HepG2 (cell line): ENCODE measurements at regions not wholly inside any gene's neighbourhood (a gene's known extent, or its start where the extent isn't known, plus 50 kb on each side); places are given as distances from the start of the nearest gene placed in this dataset.

Experiments
- ATAC-seq: fragments of 200-7000 bp; cut with Tn5 transposase; 3 replicates; pipeline ENCODE4 v1.9.1; 2020; ENCODE audit warnings: mild to moderate bottlenecking, moderate library complexity
- BruUV-seq: library from RNA; stranded (reverse); fragments of 400-500 nt; replicated peaks from 2 replicates; lab custom pipeline; 2021; lab: Mats Ljungman, UMichigan
- CTCF ChIA-PET: fragments of 300-600 bp; formaldehyde crosslinking; extraction: SDS; loops from one replicate; lab custom pipeline; 2021; ENCODE audit warnings: low total read pairs, inconsistent platforms, low intra/inter-chr PET ratio; lab: Yijun Ruan, JAX
- POLR2A ChIA-PET: fragments of 350-600 bp; sonication (Branson Sonifier 250); formaldehyde crosslinking; loops from one replicate; lab custom pipeline; 2020; ENCODE audit warnings: antibody characterized with exemption, inconsistent platforms; lab: Yijun Ruan, JAX
- DNase-seq: peaks from one replicate; pipeline ENCODE4 v3.0.0-alpha.2; 2015; ENCODE audit warnings: low spot score
- FAIRE-seq: peaks from 3 replicates; lab custom pipeline; 2011; peaks lifted over from hg19 to GRCh38; lab: Jason Lieb, UNC
- H2AFZ ChIP-seq: one replicate; pipeline ENCODE4 v1.6.1; 2011; ENCODE audit warnings: low read length, inconsistent platforms
- H3K27ac ChIP-seq: fragments of 300-600 bp; 3 replicates; pipeline ENCODE4 v1.8.0; 2011; ENCODE audit warnings: mixed run types, mild to moderate bottlenecking, mixed read lengths, low read length, inconsistent platforms; ENCODE audit not compliant: insufficient read depth; ENCODE audit errors: extremely low read length
- H3K27me3 ChIP-seq, 2 experiments: fragments of 200-600 bp in 1 of 2; 2 replicates in 1 of 2; 3 replicates in 1 of 2; pipeline versions ENCODE4 v1.6.0 to v1.8.0; 2011; ENCODE audit warnings: low read length in 2 of 2, mild to moderate bottlenecking in 2 of 2, moderate library complexity in 2 of 2, inconsistent platforms in 1 of 2; ENCODE audit not compliant: insufficient read depth in 2 of 2, control insufficient read depth in 1 of 2
- H3K36me3 ChIP-seq, 2 experiments: fragments of 200-600 bp in 1 of 2; replicated peaks in 1 of 2; 2 replicates in 1 of 2; 3 replicates in 1 of 2; pipeline versions ENCODE4 v1.5.1 to v1.8.0; 2011; ENCODE audit warnings: low read length in 2 of 2, inconsistent platforms in 1 of 2; ENCODE audit not compliant: insufficient read depth in 2 of 2, control insufficient read depth in 1 of 2
- H3K4me1 ChIP-seq: 2 replicates; pipeline ENCODE4 v1.5.1; 2012; ENCODE audit warnings: low read length, inconsistent platforms; ENCODE audit not compliant: insufficient read depth
- H3K4me2 ChIP-seq: 2 replicates; pipeline ENCODE4 v1.6.0; 2011; ENCODE audit warnings: low read depth, low read length, inconsistent platforms
- H3K4me3 ChIP-seq, 3 experiments: fragments of 200-600 bp in 1 of 3; sonication (generic), shearing (Covaris generic) in 1 of 3; replicated peaks in 1 of 3; 2 replicates each; pipeline ENCODE4 v1.5.1; 2011 to 2016; ENCODE audit warnings: low read length in 3 of 3, inconsistent platforms in 2 of 3, low read depth in 2 of 3, mild to moderate bottlenecking in 2 of 3, control low read depth in 1 of 3, mixed read lengths in 1 of 3; ENCODE audit not compliant: insufficient read depth in 1 of 3
- H3K79me2 ChIP-seq: one replicate; pipeline ENCODE4 v1.6.1; 2011; ENCODE audit warnings: low read length, inconsistent platforms; ENCODE audit not compliant: insufficient read depth
- H3K9ac ChIP-seq: 2 replicates; pipeline ENCODE4 v1.6.0; 2011; ENCODE audit warnings: mild to moderate bottlenecking, low read depth, low read length, inconsistent platforms; ENCODE audit not compliant: insufficient read depth
- H3K9me3 ChIP-seq: 2 replicates; pipeline ENCODE4 v1.5.1; 2012; ENCODE audit warnings: mild to moderate bottlenecking, low read length
- H4K20me1 ChIP-seq: 2 replicates; pipeline ENCODE4 v1.6.0; 2011; ENCODE audit warnings: inconsistent platforms, mild to moderate bottlenecking, low read length, moderate library complexity; ENCODE audit not compliant: insufficient read depth
- RAD21 ChIP-seq: fragments of 450-650 bp; formaldehyde crosslinking; IDR thresholded peaks from 2 replicates; pipeline ENCODE4 v1.5.0; 2020; ENCODE audit warnings: mild to moderate bottlenecking
- SMARCE1 ChIP-seq: fragments of 450-650 bp; IDR thresholded peaks from 2 replicates; pipeline ENCODE4 v1.6.1; 2017; ENCODE audit warnings: borderline replicate concordance
- ZFP37 ChIP-seq: sonication (generic); formaldehyde crosslinking; IDR thresholded peaks from 2 replicates; pipeline ENCODE4 v1.4.0; 2020; ENCODE audit warnings: missing genetic modification reagents, borderline replicate concordance
- WGBS: methylation state at CpG from one replicate; pipeline ENCODE4 v1.1.6; 2017; ENCODE audit warnings: low lambda C conversion rate; 5-methylcytosine and 5-hydroxymethylcytosine counted together
- in situ Hi-C: cut with HindIII; loops from 2 replicates; pipeline ENCODE4 v1.10.0; 2017; ENCODE audit warnings: low pct_unique_long_range_greater_than_20kb; ENCODE audit not compliant: extremely low pct_ligation_motif_present
- intact Hi-C: fragments of 100-400 bp; cut with micrococcal nuclease; formaldehyde crosslinking; loops from one replicate; pipeline ENCODE4 v1.10.0; 2022; ENCODE audit not compliant: unreplicated experiment
- TF ChIP-seq, protein P1 (sequence below): sonication (generic); formaldehyde crosslinking; IDR thresholded peaks from 2 replicates; pipeline ENCODE4 v1.5.1; 2020; ENCODE audit warnings: mild to moderate bottlenecking, missing genetic modification reagents, moderate library complexity
- TF ChIP-seq, protein P2 (sequence below): sonication (generic); formaldehyde crosslinking; IDR thresholded peaks from 2 replicates; pipeline ENCODE4 v1.5.0; 2020; ENCODE audit warnings: mild to moderate bottlenecking, missing genetic modification reagents
- TF ChIP-seq, protein P3 (sequence below), 2 experiments: sonication (generic) in 1 of 2; formaldehyde crosslinking in 1 of 2; IDR thresholded peaks; 2 replicates each; pipeline versions ENCODE4 v1.6.1 to v1.9.0; 2014 to 2022; ENCODE audit warnings: antibody characterized with exemption in 1 of 2, borderline replicate concordance in 1 of 2, inconsistent platforms in 1 of 2, low read depth in 1 of 2, missing genetic modification reagents in 1 of 2
- TF ChIP-seq, protein P4 (sequence below): sonication (generic); formaldehyde crosslinking; IDR thresholded peaks from 2 replicates; pipeline ENCODE4 v1.4.0; 2020; ENCODE audit warnings: missing genetic modification reagents

DNA sequence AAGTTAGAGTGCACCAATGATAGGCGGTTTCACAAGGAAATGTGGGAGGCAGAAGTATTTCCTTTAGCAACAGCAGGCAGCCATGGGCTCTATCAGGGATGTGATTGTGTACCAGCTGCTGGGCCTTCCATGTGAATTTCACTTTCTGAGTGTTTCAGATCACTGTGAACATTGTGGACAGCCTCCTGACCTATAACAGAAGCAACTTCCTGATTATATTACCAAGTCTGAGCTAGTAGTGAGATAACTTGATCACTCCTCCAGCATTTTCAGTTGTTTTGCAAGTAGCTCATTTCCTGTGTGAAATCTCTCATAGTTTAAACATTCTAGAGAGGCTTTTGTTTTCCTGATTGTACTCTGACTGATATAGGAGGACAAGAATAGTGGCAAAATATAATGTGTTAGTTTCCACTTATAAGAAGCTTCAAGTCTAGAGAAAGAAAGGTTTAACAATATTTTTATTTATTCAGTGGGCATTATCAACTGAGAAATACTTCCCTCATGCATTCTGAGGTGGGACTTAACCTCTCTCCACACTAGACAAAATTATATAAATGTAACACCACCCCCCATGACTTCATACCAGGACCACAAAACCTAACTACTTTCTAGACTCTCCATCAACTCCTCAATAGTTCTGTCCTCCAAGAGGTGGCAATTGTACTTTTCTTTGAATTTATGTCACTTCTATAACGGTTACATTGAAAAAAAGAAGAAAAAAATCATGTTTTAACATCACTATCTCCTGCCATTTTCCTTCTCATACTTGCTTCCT lies 184.2 kb upstream of the LUZP2 start (continued):
- TF ChIP-seq, protein P1, sequence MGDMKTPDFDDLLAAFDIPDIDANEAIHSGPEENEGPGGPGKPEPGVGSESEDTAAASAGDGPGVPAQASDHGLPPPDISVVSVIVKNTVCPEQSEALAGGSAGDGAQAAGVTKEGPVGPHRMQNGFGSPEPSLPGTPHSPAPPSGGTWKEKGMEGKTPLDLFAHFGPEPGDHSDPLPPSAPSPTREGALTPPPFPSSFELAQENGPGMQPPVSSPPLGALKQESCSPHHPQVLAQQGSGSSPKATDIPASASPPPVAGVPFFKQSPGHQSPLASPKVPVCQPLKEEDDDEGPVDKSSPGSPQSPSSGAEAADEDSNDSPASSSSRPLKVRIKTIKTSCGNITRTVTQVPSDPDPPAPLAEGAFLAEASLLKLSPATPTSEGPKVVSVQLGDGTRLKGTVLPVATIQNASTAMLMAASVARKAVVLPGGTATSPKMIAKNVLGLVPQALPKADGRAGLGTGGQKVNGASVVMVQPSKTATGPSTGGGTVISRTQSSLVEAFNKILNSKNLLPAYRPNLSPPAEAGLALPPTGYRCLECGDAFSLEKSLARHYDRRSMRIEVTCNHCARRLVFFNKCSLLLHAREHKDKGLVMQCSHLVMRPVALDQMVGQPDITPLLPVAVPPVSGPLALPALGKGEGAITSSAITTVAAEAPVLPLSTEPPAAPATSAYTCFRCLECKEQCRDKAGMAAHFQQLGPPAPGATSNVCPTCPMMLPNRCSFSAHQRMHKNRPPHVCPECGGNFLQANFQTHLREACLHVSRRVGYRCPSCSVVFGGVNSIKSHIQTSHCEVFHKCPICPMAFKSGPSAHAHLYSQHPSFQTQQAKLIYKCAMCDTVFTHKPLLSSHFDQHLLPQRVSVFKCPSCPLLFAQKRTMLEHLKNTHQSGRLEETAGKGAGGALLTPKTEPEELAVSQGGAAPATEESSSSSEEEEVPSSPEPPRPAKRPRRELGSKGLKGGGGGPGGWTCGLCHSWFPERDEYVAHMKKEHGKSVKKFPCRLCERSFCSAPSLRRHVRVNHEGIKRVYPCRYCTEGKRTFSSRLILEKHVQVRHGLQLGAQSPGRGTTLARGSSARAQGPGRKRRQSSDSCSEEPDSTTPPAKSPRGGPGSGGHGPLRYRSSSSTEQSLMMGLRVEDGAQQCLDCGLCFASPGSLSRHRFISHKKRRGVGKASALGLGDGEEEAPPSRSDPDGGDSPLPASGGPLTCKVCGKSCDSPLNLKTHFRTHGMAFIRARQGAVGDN (CRISPR knock-in tag), result no peak
- TF ChIP-seq RAD21, result no peak
- TF ChIP-seq, protein P2, sequence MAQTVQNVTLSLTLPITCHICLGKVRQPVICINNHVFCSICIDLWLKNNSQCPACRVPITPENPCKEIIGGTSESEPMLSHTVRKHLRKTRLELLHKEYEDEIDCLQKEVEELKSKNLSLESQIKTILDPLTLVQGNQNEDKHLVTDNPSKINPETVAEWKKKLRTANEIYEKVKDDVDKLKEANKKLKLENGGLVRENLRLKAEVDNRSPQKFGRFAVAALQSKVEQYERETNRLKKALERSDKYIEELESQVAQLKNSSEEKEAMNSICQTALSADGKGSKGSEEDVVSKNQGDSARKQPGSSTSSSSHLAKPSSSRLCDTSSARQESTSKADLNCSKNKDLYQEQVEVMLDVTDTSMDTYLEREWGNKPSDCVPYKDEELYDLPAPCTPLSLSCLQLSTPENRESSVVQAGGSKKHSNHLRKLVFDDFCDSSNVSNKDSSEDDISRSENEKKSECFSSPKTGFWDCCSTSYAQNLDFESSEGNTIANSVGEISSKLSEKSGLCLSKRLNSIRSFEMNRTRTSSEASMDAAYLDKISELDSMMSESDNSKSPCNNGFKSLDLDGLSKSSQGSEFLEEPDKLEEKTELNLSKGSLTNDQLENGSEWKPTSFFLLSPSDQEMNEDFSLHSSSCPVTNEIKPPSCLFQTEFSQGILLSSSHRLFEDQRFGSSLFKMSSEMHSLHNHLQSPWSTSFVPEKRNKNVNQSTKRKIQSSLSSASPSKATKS, result no peak
- no peak for TF ChIP-seq SMARCE1
- no peak for TF ChIP-seq ZFP37

DNA sequence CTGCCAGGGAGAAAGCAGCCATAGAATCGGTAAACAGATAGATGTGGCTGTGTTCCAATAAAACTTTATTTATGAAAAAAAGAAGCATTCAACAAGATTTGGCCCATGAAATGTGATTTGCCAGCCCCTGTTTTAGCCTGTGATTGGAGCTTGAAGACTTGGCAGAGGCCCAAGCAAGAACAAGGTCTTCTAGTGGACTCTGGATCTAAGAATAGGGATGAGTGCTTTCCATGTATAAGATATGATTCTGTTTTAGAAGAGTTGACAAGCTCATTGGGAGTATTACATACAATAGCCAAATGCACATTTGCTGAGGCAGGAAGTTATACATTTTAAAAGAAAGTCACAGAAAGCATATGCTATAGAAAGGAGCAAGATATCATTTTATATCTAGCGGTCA lies 175.6 kb upstream of the LUZP2 start:
- POLR2A ChIA-PET, result no interaction called here
- Histone ChIP-seq H3K27ac (no peak overlapping the region), H3K36me3 (no peaks in the 10 kb centered on the region), H3K4me3 (no peak overlapping the region), H3K4me1 (no peaks in the 10 kb centered on the region), H4K20me1 (no peaks in the 10 kb centered on the region), H3K9me3 (no peaks in the 10 kb centered on the region), H3K27me3 (no peaks in the 10 kb centered on the region), H3K4me2 (no peak overlapping the region), H3K9ac (no peak overlapping the region), H2AFZ (no peak overlapping the region), H3K79me2 (no peaks in the 10 kb centered on the region)
- ATAC-seq (no peak), DNase-seq (no peak), FAIRE-seq (no peak)
- BruUV-seq, result no TSS peak
- in situ Hi-C loops (no loop called here), intact Hi-C loops (no loop called here)
- 5% methylated on average over 2 of the region's 2 CpGs for WGBS
- CTCF ChIA-PET, result no interaction called here
- TF ChIP-seq, protein P3, sequence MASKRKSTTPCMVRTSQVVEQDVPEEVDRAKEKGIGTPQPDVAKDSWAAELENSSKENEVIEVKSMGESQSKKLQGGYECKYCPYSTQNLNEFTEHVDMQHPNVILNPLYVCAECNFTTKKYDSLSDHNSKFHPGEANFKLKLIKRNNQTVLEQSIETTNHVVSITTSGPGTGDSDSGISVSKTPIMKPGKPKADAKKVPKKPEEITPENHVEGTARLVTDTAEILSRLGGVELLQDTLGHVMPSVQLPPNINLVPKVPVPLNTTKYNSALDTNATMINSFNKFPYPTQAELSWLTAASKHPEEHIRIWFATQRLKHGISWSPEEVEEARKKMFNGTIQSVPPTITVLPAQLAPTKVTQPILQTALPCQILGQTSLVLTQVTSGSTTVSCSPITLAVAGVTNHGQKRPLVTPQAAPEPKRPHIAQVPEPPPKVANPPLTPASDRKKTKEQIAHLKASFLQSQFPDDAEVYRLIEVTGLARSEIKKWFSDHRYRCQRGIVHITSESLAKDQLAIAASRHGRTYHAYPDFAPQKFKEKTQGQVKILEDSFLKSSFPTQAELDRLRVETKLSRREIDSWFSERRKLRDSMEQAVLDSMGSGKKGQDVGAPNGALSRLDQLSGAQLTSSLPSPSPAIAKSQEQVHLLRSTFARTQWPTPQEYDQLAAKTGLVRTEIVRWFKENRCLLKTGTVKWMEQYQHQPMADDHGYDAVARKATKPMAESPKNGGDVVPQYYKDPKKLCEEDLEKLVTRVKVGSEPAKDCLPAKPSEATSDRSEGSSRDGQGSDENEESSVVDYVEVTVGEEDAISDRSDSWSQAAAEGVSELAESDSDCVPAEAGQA (IDR thresholded peaks at IDR 0.05; ENCODE audit: low read depth), result no peak
- TF ChIP-seq, protein P3 (CRISPR knock-in tag; IDR thresholded peaks at IDR 0.05; ENCODE audit: borderline replicate concordance), result no peak
- TF ChIP-seq, protein P4, sequence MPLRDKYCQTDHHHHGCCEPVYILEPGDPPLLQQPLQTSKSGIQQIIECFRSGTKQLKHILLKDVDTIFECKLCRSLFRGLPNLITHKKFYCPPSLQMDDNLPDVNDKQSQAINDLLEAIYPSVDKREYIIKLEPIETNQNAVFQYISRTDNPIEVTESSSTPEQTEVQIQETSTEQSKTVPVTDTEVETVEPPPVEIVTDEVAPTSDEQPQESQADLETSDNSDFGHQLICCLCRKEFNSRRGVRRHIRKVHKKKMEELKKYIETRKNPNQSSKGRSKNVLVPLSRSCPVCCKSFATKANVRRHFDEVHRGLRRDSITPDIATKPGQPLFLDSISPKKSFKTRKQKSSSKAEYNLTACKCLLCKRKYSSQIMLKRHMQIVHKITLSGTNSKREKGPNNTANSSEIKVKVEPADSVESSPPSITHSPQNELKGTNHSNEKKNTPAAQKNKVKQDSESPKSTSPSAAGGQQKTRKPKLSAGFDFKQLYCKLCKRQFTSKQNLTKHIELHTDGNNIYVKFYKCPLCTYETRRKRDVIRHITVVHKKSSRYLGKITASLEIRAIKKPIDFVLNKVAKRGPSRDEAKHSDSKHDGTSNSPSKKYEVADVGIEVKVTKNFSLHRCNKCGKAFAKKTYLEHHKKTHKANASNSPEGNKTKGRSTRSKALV, result no peak
